NCI-H748 (cell line): ENCODE measurements at regions not wholly inside any gene's neighbourhood (a gene's known extent, or its start where the extent isn't known, plus 50 kb on each side); places are given as distances from the start of the nearest gene placed in this dataset.
"Not testable (repeated sequence)": the region's sequence is repeated elsewhere in the genome, so short reads cannot be mapped to it uniquely, and the experiment has no call there.

Source experiments
- DNase-seq: peaks from one replicate; lab custom pipeline; 2025; ENCODE audit not compliant: unreplicated experiment; lab: John Stamatoyannopoulos, UW

- no peak for DNase-seq
Measured at GRCh38 chr4:187615972-187616371, 379.6 kb upstream of the ZFP42 start.

- no peak for DNase-seq
Measured at GRCh38 chr4:187617113-187617512, 378.5 kb upstream of the ZFP42 start.

GRCh38 chr4:187618701-187619281 lies 376.8 kb upstream of the ZFP42 start:
- peak; percentile 17 for DNase-seq

- DNase-seq: no peak
Measured at GRCh38 chr4:187619319-187619718, 376.3 kb upstream of the ZFP42 start.

GRCh38 chr4:187632260-187632995 lies 363.1 kb upstream of the ZFP42 start:
- DNase-seq: no peak

- DNase-seq: no peak
Measured at GRCh38 chr4:187633245-187633644, 362.3 kb upstream of the ZFP42 start.

- no peak for DNase-seq
Measured at GRCh38 chr4:187656959-187657358, 338.6 kb upstream of the ZFP42 start.

- DNase-seq: no peak
Measured at GRCh38 chr4:187663076-187663475, 332.5 kb upstream of the ZFP42 start.

- DNase-seq: no peak
Measured at GRCh38 chr4:187664011-187664410, 331.6 kb upstream of the ZFP42 start.

GRCh38 chr4:187665086-187665485 lies 330.5 kb upstream of the ZFP42 start:
- DNase-seq: no peak

GRCh38 chr4:187666034-187666433 lies 329.5 kb upstream of the ZFP42 start:
- no peak for DNase-seq

- DNase-seq: no peak
Measured at GRCh38 chr4:187666697-187667494, 328.7 kb upstream of the ZFP42 start.

GRCh38 chr4:187668526-187669082 lies 327.0 kb upstream of the ZFP42 start:
- DNase-seq: no peak

GRCh38 chr4:187671521-187671920 lies 324.1 kb upstream of the ZFP42 start:
- not testable (repeated sequence) for DNase-seq

GRCh38 chr4:187671958-187672357 lies 323.6 kb upstream of the ZFP42 start:
- DNase-seq: not testable (repeated sequence)

GRCh38 chr4:187672526-187672925 lies 323.0 kb upstream of the ZFP42 start:
- not testable (repeated sequence) for DNase-seq

- DNase-seq: no peak
Measured at GRCh38 chr4:187679450-187679849, 316.1 kb upstream of the ZFP42 start.

GRCh38 chr4:187685247-187685646 lies 310.3 kb upstream of the ZFP42 start:
- DNase-seq: no peak

GRCh38 chr4:187687697-187688096 lies 307.9 kb upstream of the ZFP42 start:
- DNase-seq: no peak

- no peak for DNase-seq
Measured at GRCh38 chr4:187692626-187693025, 302.9 kb upstream of the ZFP42 start.

GRCh38 chr4:187695531-187695930 lies 300.0 kb upstream of the ZFP42 start:
- DNase-seq: not testable (repeated sequence)

GRCh38 chr4:187711586-187711985 lies 284.0 kb upstream of the ZFP42 start:
- DNase-seq: no peak
